Kidney (tissue), 13 donors: ENCODE measurements at regions not wholly inside any gene's neighbourhood (a gene's known extent, or its start where the extent isn't known, plus 50 kb on each side); places are given as distances from the start of the nearest gene placed in this dataset.

Source experiments
- DNase-seq, 5 donors: peaks; one replicate each; pipeline ENCODE4 v3.0.0-alpha.2; 2013 to 2020
- FAIRE-seq: peaks from 2 replicates; lab custom pipeline; 2012; peaks lifted over from hg19 to GRCh38; lab: Jason Lieb, UNC
- H3K27ac ChIP-seq, 2 donors: one replicate each; pipeline ENCODE4 v1.7.0; 2013; ENCODE audit warnings: low read depth in 2 of 2, low read length in 2 of 2, inconsistent platforms in 1 of 2
- H3K27me3 ChIP-seq: one replicate; pipeline ENCODE4 v1.7.1; 2013; ENCODE audit warnings: low read length, inconsistent platforms; ENCODE audit not compliant: control insufficient read depth, insufficient read depth
- H3K36me3 ChIP-seq, 3 donors: one replicate each; pipeline versions ENCODE4 v1.7.0 to v1.7.1; 2013; ENCODE audit warnings: low read length in 3 of 3, control low read depth in 1 of 3, inconsistent platforms in 1 of 3; ENCODE audit not compliant: insufficient read depth in 3 of 3, control insufficient read depth in 2 of 3
- H3K4me1 ChIP-seq, 3 donors: one replicate each; pipeline versions ENCODE4 v1.7.0 to v1.7.1; 2013; ENCODE audit warnings: low read length in 3 of 3, inconsistent platforms in 1 of 3, low read depth in 1 of 3; ENCODE audit not compliant: control insufficient read depth in 2 of 3, insufficient read depth in 2 of 3
- H3K4me3 ChIP-seq, 3 donors: one replicate each; pipeline versions ENCODE4 v1.7.0 to v1.8.1; 2013; ENCODE audit warnings: low read length in 3 of 3, control low read depth in 1 of 3, inconsistent platforms in 1 of 3
- H3K9ac ChIP-seq, 3 donors: one replicate each; pipeline versions ENCODE4 v1.7.0 to v1.7.1; 2013; ENCODE audit warnings: low read length in 3 of 3, control low read depth in 1 of 3, inconsistent platforms in 1 of 3
- H3K9me3 ChIP-seq, 3 donors: one replicate each; pipeline versions ENCODE4 v1.7.0 to v1.7.1; 2013; ENCODE audit warnings: low read length in 3 of 3, control low read depth in 1 of 3, inconsistent platforms in 1 of 3; ENCODE audit not compliant: control insufficient read depth in 2 of 3, insufficient read depth in 1 of 3
- CTCF ChIP-seq: IDR thresholded peaks from 3 replicates; pipeline ENCODE4 v1.5.1; 2012; ENCODE audit warnings: mild to moderate bottlenecking, moderate library complexity, borderline replicate concordance; ENCODE audit not compliant: insufficient read depth; ENCODE audit errors: extremely low read depth
- intact Hi-C: fragments of 100-400 bp; cut with DNase I; formaldehyde crosslinking; loops from one replicate; pipeline ENCODE4 v1.11.1; 2022
- donor health status: control.
- donor health status: control.
- donor health status: control.
- donor health status: control.
- donor health status: control.
- donor health status: DM: yes; HTN: yes; CAD: no.
- donor health status: Normal renal cell carcinoma (clear cell type).

- H3K9ac ChIP-seq: no peak overlapping the region
- DNase-seq: no peak
- H3K4me1 ChIP-seq: peaks cover 0 to 4% (median 2%) of the 10 kb centered on the region in 3 donors
- H3K27ac ChIP-seq: no peak overlapping the region
- no peaks in the 10 kb centered on the region for H3K36me3 ChIP-seq
- no peaks in the 10 kb centered on the region for H3K9me3 ChIP-seq
- no peak for FAIRE-seq
- intact Hi-C loops: no loop called here
- no peak overlapping the region for H3K4me3 ChIP-seq
- no peaks in the 10 kb centered on the region for H3K27me3 ChIP-seq
- TF ChIP-seq CTCF: no peak
Observed at GRCh38 chr20:41694796-41695195, 76.6 kb upstream of the CHD6 start.

- Histone ChIP-seq H3K27me3 (no peaks in the 10 kb centered on the region), H3K4me3 (peak overlapping the region; percentile 79 to 88 (median 82)), H3K27ac (peak overlapping the region; percentile 88 to 92), H3K4me1 (peaks cover 0 to 4% (median 2%) of the 10 kb centered on the region in 3 donors), H3K9ac (peak overlapping the region; percentile 58 to 82 (median 63)), H3K36me3 (no peaks in the 10 kb centered on the region), H3K9me3 (no peaks in the 10 kb centered on the region)
- DNase-seq (peak; percentile 85 to 95 (median 91)), FAIRE-seq (peak; percentile 3)
- intact Hi-C loops: no loop called here
- TF ChIP-seq CTCF: no peak
Observed at GRCh38 chr20:41693136-41693979, 75.2 kb upstream of the CHD6 start.

GRCh38 chr20:41692479-41693135 lies 74.4 kb upstream of the CHD6 start:
- H3K27ac ChIP-seq: peak overlapping the region; percentile 88 to 92
- peak overlapping the region; percentile 58 to 82 (median 63) for H3K9ac ChIP-seq
- H3K4me3 ChIP-seq: peak overlapping the region; percentile 79 to 88 (median 82)
- no peaks in the 10 kb centered on the region for H3K9me3 ChIP-seq
- intact Hi-C loops: no loop called here
- DNase-seq (peak; percentile 88 to 96 (median 92)), FAIRE-seq (no peak)
- no peak for TF ChIP-seq CTCF
- H3K36me3 ChIP-seq: no peaks in the 10 kb centered on the region
- H3K4me1 ChIP-seq: peaks cover 0 to 4% (median 2%) of the 10 kb centered on the region in 3 donors
- H3K27me3 ChIP-seq: no peaks in the 10 kb centered on the region
